HepG2 (cell line): ENCODE measurements at regions not wholly inside any gene's neighbourhood (a gene's known extent, or its start where the extent isn't known, plus 50 kb on each side); places are given as distances from the start of the nearest gene placed in this dataset.

Experiments used
- ATAC-seq: fragments of 200-7000 bp; cut with Tn5 transposase; 3 replicates; pipeline ENCODE4 v1.9.1; 2020; ENCODE audit warnings: mild to moderate bottlenecking, moderate library complexity
- BruUV-seq: library from RNA; stranded (reverse); fragments of 400-500 nt; replicated peaks from 2 replicates; lab custom pipeline; 2021; lab: Mats Ljungman, UMichigan
- CTCF ChIA-PET: fragments of 300-600 bp; formaldehyde crosslinking; extraction: SDS; loops from one replicate; lab custom pipeline; 2021; ENCODE audit warnings: low total read pairs, inconsistent platforms, low intra/inter-chr PET ratio; lab: Yijun Ruan, JAX
- POLR2A ChIA-PET: fragments of 350-600 bp; sonication (Branson Sonifier 250); formaldehyde crosslinking; loops from one replicate; lab custom pipeline; 2020; ENCODE audit warnings: antibody characterized with exemption, inconsistent platforms; lab: Yijun Ruan, JAX
- DNase-seq: peaks from one replicate; pipeline ENCODE4 v3.0.0-alpha.2; 2015; ENCODE audit warnings: low spot score
- FAIRE-seq: peaks from 3 replicates; lab custom pipeline; 2011; peaks lifted over from hg19 to GRCh38; lab: Jason Lieb, UNC
- H2AFZ ChIP-seq: one replicate; pipeline ENCODE4 v1.6.1; 2011; ENCODE audit warnings: low read length, inconsistent platforms
- H3K27ac ChIP-seq: fragments of 300-600 bp; 3 replicates; pipeline ENCODE4 v1.8.0; 2011; ENCODE audit warnings: mixed run types, mild to moderate bottlenecking, mixed read lengths, low read length, inconsistent platforms; ENCODE audit not compliant: insufficient read depth; ENCODE audit errors: extremely low read length
- H3K27me3 ChIP-seq, 2 experiments: fragments of 200-600 bp in 1 of 2; 2 replicates in 1 of 2; 3 replicates in 1 of 2; pipeline versions ENCODE4 v1.6.0 to v1.8.0; 2011; ENCODE audit warnings: low read length in 2 of 2, mild to moderate bottlenecking in 2 of 2, moderate library complexity in 2 of 2, inconsistent platforms in 1 of 2; ENCODE audit not compliant: insufficient read depth in 2 of 2, control insufficient read depth in 1 of 2
- H3K36me3 ChIP-seq, 2 experiments: fragments of 200-600 bp in 1 of 2; replicated peaks in 1 of 2; 2 replicates in 1 of 2; 3 replicates in 1 of 2; pipeline versions ENCODE4 v1.5.1 to v1.8.0; 2011; ENCODE audit warnings: low read length in 2 of 2, inconsistent platforms in 1 of 2; ENCODE audit not compliant: insufficient read depth in 2 of 2, control insufficient read depth in 1 of 2
- H3K4me1 ChIP-seq: 2 replicates; pipeline ENCODE4 v1.5.1; 2012; ENCODE audit warnings: low read length, inconsistent platforms; ENCODE audit not compliant: insufficient read depth
- H3K4me2 ChIP-seq: 2 replicates; pipeline ENCODE4 v1.6.0; 2011; ENCODE audit warnings: low read depth, low read length, inconsistent platforms
- H3K4me3 ChIP-seq, 3 experiments: fragments of 200-600 bp in 1 of 3; sonication (generic), shearing (Covaris generic) in 1 of 3; replicated peaks in 1 of 3; 2 replicates each; pipeline ENCODE4 v1.5.1; 2011 to 2016; ENCODE audit warnings: low read length in 3 of 3, inconsistent platforms in 2 of 3, low read depth in 2 of 3, mild to moderate bottlenecking in 2 of 3, control low read depth in 1 of 3, mixed read lengths in 1 of 3; ENCODE audit not compliant: insufficient read depth in 1 of 3
- H3K79me2 ChIP-seq: one replicate; pipeline ENCODE4 v1.6.1; 2011; ENCODE audit warnings: low read length, inconsistent platforms; ENCODE audit not compliant: insufficient read depth
- H3K9ac ChIP-seq: 2 replicates; pipeline ENCODE4 v1.6.0; 2011; ENCODE audit warnings: mild to moderate bottlenecking, low read depth, low read length, inconsistent platforms; ENCODE audit not compliant: insufficient read depth
- H3K9me3 ChIP-seq: 2 replicates; pipeline ENCODE4 v1.5.1; 2012; ENCODE audit warnings: mild to moderate bottlenecking, low read length
- H4K20me1 ChIP-seq: 2 replicates; pipeline ENCODE4 v1.6.0; 2011; ENCODE audit warnings: inconsistent platforms, mild to moderate bottlenecking, low read length, moderate library complexity; ENCODE audit not compliant: insufficient read depth
- AHDC1 ChIP-seq: sonication (generic); formaldehyde crosslinking; IDR thresholded peaks from 2 replicates; pipeline ENCODE4 v1.5.1; 2020; ENCODE audit warnings: mild to moderate bottlenecking, missing genetic modification reagents, borderline replicate concordance
- BATF2 ChIP-seq: sonication (generic); formaldehyde crosslinking; IDR thresholded peaks from 2 replicates; pipeline ENCODE4 v1.8.0; 2022; ENCODE audit warnings: mild to moderate bottlenecking, missing genetic modification reagents, moderate library complexity
- DMAP1 ChIP-seq: IDR thresholded peaks from 2 replicates; pipeline ENCODE4 v1.6.1; 2016
- DR1 ChIP-seq: sonication (generic); formaldehyde crosslinking; IDR thresholded peaks from 2 replicates; pipeline ENCODE4 v1.8.0; 2021; ENCODE audit warnings: mild to moderate bottlenecking, missing genetic modification reagents, inconsistent platforms
- E2F1 ChIP-seq: sonication (generic); formaldehyde crosslinking; IDR thresholded peaks from 2 replicates; pipeline ENCODE4 v1.5.0; 2020; ENCODE audit warnings: missing genetic modification reagents
- ETV6 ChIP-seq: sonication (generic); formaldehyde crosslinking; conservative IDR thresholded peaks from 2 replicates; pipeline ENCODE4 v1.4.0; 2020; ENCODE audit warnings: missing genetic modification reagents
- FOSL1 ChIP-seq: sonication (generic); formaldehyde crosslinking; IDR thresholded peaks from 2 replicates; pipeline ENCODE4 v1.9.0; 2021; ENCODE audit warnings: missing genetic modification reagents, borderline replicate concordance
- FOXK1 ChIP-seq: sonication (generic); formaldehyde crosslinking; IDR thresholded peaks from 2 replicates; pipeline ENCODE4 v1.4.0; 2020; ENCODE audit warnings: low read depth, missing genetic modification reagents, borderline replicate concordance
- IRF2 ChIP-seq: IDR thresholded peaks from 2 replicates; pipeline ENCODE4 v1.6.1; 2018; ENCODE audit warnings: missing genetic modification reagents, missing compliant biosample characterization
- KMT2B ChIP-seq: IDR thresholded peaks from 2 replicates; pipeline ENCODE4 v1.6.1; 2016; ENCODE audit warnings: missing genetic modification reagents, missing compliant biosample characterization
- MTF1 ChIP-seq: sonication (generic); formaldehyde crosslinking; IDR thresholded peaks from 2 replicates; pipeline ENCODE4 v1.5.0; 2020; ENCODE audit warnings: missing genetic modification reagents
- NAIF1 ChIP-seq: sonication (generic); formaldehyde crosslinking; IDR thresholded peaks from 2 replicates; pipeline ENCODE4 v1.5.0; 2020; ENCODE audit warnings: mild to moderate bottlenecking, missing genetic modification reagents, borderline replicate concordance
- TSC22D2 ChIP-seq: sonication (generic); formaldehyde crosslinking; IDR thresholded peaks from 2 replicates; pipeline ENCODE4 v1.5.1; 2020; ENCODE audit warnings: missing genetic modification reagents, mild to moderate bottlenecking, borderline replicate concordance
- ZBTB26 ChIP-seq: IDR thresholded peaks from 2 replicates; pipeline ENCODE4 v1.6.1; 2016; ENCODE audit warnings: missing compliant biosample characterization, missing genetic modification reagents, borderline replicate concordance
- ZEB1 ChIP-seq: IDR thresholded peaks from 2 replicates; pipeline ENCODE4 v1.6.1; 2012; ENCODE audit warnings: mild to moderate bottlenecking, low read depth, inconsistent platforms; ENCODE audit not compliant: insufficient replicate concordance
- WGBS: methylation state at CpG from one replicate; pipeline ENCODE4 v1.1.6; 2017; ENCODE audit warnings: low lambda C conversion rate; 5-methylcytosine and 5-hydroxymethylcytosine counted together
- in situ Hi-C: cut with HindIII; loops from 2 replicates; pipeline ENCODE4 v1.10.0; 2017; ENCODE audit warnings: low pct_unique_long_range_greater_than_20kb; ENCODE audit not compliant: extremely low pct_ligation_motif_present
- intact Hi-C: fragments of 100-400 bp; cut with micrococcal nuclease; formaldehyde crosslinking; loops from one replicate; pipeline ENCODE4 v1.10.0; 2022; ENCODE audit not compliant: unreplicated experiment

- Histone ChIP-seq H3K4me1 (no peaks in the 10 kb centered on the region), H3K9me3 (no peaks in the 10 kb centered on the region), H3K4me2 (no peak overlapping the region), H3K27me3 (no peaks in the 10 kb centered on the region), H3K79me2 (no peaks in the 10 kb centered on the region), H3K27ac (no peak overlapping the region), H4K20me1 (no peaks in the 10 kb centered on the region), H3K9ac (no peak overlapping the region), H3K4me3 (no peak overlapping the region), H3K36me3 (no peaks in the 10 kb centered on the region), H2AFZ (no peak overlapping the region)
- WGBS: 94% methylated on average over 3 of the region's 3 CpGs
- FAIRE-seq (no peak), DNase-seq (no peak), ATAC-seq (no peak)
- no TSS peak for BruUV-seq
- CTCF ChIA-PET: no interaction called here
- POLR2A ChIA-PET: no interaction called here
- no peak for TF ChIP-seq TSC22D2 (CRISPR knock-in tag)
- no peak for TF ChIP-seq IRF2 (CRISPR knock-in tag)
- no peak for TF ChIP-seq E2F1
- no peak for TF ChIP-seq ZEB1
- no peak for TF ChIP-seq KMT2B (CRISPR knock-in tag)
- TF ChIP-seq FOXK1 (CRISPR knock-in tag): no peak
- no peak for TF ChIP-seq ETV6 (CRISPR knock-in tag)
- no peak for TF ChIP-seq AHDC1 (CRISPR knock-in tag)
- TF ChIP-seq MTF1: no peak
- TF ChIP-seq DMAP1 (CRISPR knock-in tag): no peak
- TF ChIP-seq FOSL1 (CRISPR knock-in tag): no peak
- no peak for TF ChIP-seq BATF2 (CRISPR knock-in tag)
- TF ChIP-seq NAIF1: no peak
- TF ChIP-seq DR1: no peak
- no peak for TF ChIP-seq ZBTB26 (CRISPR knock-in tag)
- in situ Hi-C loops: no loop called here
- intact Hi-C loops: no loop called here
These were observed 140.3 kb upstream of the KIF26B start for GRCh38 chr1:245014247-245015029.
